Tibial nerve (tissue), 4 donors: ENCODE measurements at regions not wholly inside any gene's neighbourhood (a gene's known extent, or its start where the extent isn't known, plus 50 kb on each side); places are given as distances from the start of the nearest gene placed in this dataset.

Source experiments
- CTCF ChIP-seq, 5 experiments: fragments of 200-600 bp in 3 of 5; fragments of 450-650 bp in 2 of 5; sonication (generic) in 3 of 5; IDR thresholded peaks; one replicate each; pipeline ENCODE4 v1.5.1; 2016 to 2019; ENCODE audit warnings: antibody characterized with exemption in 5 of 5, mild to moderate bottlenecking in 3 of 5, moderate library complexity in 2 of 5
- EP300 ChIP-seq, 2 donors: sonication (generic); formaldehyde crosslinking; IDR thresholded peaks; one replicate each; pipeline ENCODE4 v1.6.1; 2017; ENCODE audit warnings: antibody characterized with exemption in 2 of 2, mild to moderate bottlenecking in 1 of 2

DNA sequence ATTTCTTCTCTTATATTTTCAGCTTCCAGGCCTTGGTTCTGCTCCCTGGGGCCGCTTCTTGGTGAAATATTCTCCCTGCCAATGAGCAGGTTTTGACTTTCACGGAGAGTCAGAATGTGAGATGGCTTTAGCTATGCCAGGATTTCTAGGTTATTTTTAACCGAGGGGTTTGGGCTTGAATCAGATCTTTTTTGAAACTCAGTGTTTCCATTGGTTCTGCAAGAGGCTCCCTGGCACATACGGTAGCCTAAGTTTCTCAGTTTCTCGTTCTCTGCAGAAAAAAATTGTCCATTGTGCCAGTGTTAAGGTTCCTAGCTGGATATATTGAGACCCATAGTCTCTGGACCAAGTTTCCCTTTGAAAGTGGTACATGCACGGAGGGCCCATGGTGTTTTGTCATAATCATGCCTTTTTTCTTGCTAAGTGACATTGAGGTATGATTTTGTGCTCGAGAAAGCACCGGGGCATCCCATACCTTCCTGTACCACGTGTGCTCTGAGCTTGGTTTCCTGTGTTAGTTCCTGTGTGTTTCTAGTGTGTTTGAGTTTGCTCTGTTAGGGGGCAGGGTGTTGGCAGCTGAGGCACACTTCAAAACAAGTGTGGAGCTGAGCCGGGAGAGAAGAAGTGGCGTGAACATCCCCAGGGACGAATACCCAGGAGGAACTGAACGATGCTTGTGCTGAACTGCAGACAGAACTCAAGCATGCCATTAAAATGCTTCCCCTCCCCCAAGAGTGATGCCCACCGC lies 127.2 kb downstream of the HS3ST3B1 start:
- TF ChIP-seq EP300 (IDR thresholded peaks at IDR 0.05), result no peak
- no peak for TF ChIP-seq CTCF (IDR thresholded peaks at IDR 0.05)
